BJ (cell line): ENCODE measurements at regions not wholly inside any gene's neighbourhood (a gene's known extent, or its start where the extent isn't known, plus 50 kb on each side); places are given as distances from the start of the nearest gene placed in this dataset.

Experiments used
- CTCF ChIA-PET: fragments of 350-600 bp; formaldehyde crosslinking; extraction: SDS; loops from one replicate; lab custom pipeline; 2021; ENCODE audit warnings: antibody characterized with exemption, inconsistent platforms; lab: Yijun Ruan, JAX
- POLR2A ChIA-PET: fragments of 300-600 bp; sonication (Branson Sonifier 250); formaldehyde crosslinking; extraction: SDS; loops from one replicate; lab custom pipeline; 2021; ENCODE audit warnings: antibody characterized with exemption; lab: Charles Lee
- DNase-seq: peaks from one replicate; pipeline ENCODE4 v3.0.0-alpha.2; 2011; ENCODE audit warnings: low read depth
- H3K27me3 ChIP-seq: 2 replicates; pipeline ENCODE4 v1.6.0; 2011; ENCODE audit warnings: low read length; ENCODE audit not compliant: control insufficient read depth, insufficient read depth
- H3K36me3 ChIP-seq: 2 replicates; pipeline ENCODE4 v1.5.1; 2011; ENCODE audit warnings: low read length; ENCODE audit not compliant: control insufficient read depth, insufficient read depth
- H3K4me3 ChIP-seq: 2 replicates; pipeline ENCODE4 v1.5.1; 2011; ENCODE audit warnings: low read depth, mild to moderate bottlenecking, control low read depth, low read length
- CTCF ChIP-seq: IDR thresholded peaks from 2 replicates; pipeline ENCODE4 v1.5.1; 2011; ENCODE audit warnings: low read depth, mild to moderate bottlenecking, control low read depth, inconsistent platforms, low read length, moderate library complexity; ENCODE audit not compliant: insufficient read depth

GRCh38 chr16:11431915-11432465 lies 86.7 kb downstream of the RMI2 start:
- H3K4me3 ChIP-seq, result no peak overlapping the region
- H3K36me3 ChIP-seq, result no peaks in the 10 kb centered on the region
- ChIA-PET POLR2A (interaction anchor here (0.7 kb wide), 1 partner anchor 87 kb away, joined by 3 read pairs; no protein-coding TSS in a partner anchor), CTCF (interaction anchor here (1.0 kb wide), 1 partner anchor 36 kb away, joined by 3 read pairs; no protein-coding TSS in a partner anchor)
- H3K27me3 ChIP-seq, result peaks cover 5% of the 10 kb centered on the region
- TF ChIP-seq CTCF, result no peak
- no peak for DNase-seq

DNA sequence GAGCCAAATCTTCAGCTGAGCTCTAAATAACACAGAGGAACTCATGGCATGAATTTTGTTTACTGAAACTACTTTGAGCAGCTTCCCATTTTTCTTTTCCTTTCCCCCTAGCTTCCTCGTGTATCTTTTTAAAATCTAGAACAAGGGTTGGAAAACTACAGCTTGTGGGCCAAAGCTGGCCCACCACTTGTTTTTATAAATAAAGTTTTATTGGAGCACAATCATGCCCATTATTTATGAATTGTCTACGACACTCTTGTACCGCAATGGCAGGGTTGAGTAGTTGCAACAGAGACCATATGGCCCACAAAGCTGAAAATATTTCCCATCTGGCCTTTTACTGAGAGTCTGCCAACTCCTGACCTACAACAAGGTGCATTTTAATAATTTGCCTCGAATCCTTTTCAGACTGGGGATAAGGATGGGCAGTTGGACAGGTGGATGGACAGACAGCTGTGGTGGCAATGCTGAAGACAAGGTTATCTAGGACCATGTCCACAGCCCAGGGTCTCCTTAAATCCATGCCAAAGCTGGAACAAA lies 87.7 kb downstream of the RMI2 start:
- ChIA-PET CTCF (interaction anchor here (1.0 kb wide), 1 partner anchor 37 kb away, joined by 3 read pairs; no protein-coding TSS in a partner anchor), POLR2A (no interaction called here)
- TF ChIP-seq CTCF, result no peak
- H3K27me3 ChIP-seq, result peaks cover 6% of the 10 kb centered on the region
- no peak overlapping the region for H3K4me3 ChIP-seq
- H3K36me3 ChIP-seq, result no peaks in the 10 kb centered on the region
- no peak for DNase-seq

GRCh38 chr16:11435576-11435975 lies 90.3 kb downstream of the RMI2 start:
- TF ChIP-seq CTCF, result no peak

DNA sequence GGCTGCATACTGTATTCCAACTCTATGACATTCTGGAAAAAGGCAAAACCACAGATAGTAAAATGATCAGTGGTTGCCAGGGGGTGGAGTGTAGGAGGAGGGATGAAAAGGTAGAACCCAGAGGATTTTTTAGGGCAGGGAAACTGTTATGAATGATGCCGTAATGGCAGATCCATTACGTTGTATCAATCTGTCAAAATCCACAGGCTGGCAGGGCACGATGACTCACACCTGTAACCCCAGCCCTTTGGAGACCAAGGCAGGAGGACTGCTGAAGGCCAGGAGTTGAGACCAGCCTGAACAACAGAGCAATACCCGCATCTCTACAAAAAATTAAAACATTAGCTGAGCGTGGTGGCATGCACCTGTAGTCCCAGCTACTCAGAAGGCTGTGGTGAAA lies 91.8 kb downstream of the RMI2 start:
- ChIA-PET CTCF (interaction anchor here (1.2 kb wide), 1 partner anchor 41 kb away, joined by 3 read pairs; no protein-coding TSS in a partner anchor), POLR2A (no interaction called here)
- no peak for TF ChIP-seq CTCF
- H3K27me3 ChIP-seq, result peaks cover 5% of the 10 kb centered on the region
- no peak for DNase-seq
- H3K36me3 ChIP-seq, result no peaks in the 10 kb centered on the region
- H3K4me3 ChIP-seq, result no peak overlapping the region

More at GRCh38 chr16:11435576-11435975, 90.3 kb downstream of the RMI2 start:
- no peaks in the 10 kb centered on the region for H3K36me3 ChIP-seq
- H3K4me3 ChIP-seq, result no peak overlapping the region
- DNase-seq, result no peak
- peaks cover 5% of the 10 kb centered on the region for H3K27me3 ChIP-seq
- CTCF ChIA-PET, result interaction anchor here (1.2 kb wide), 1 partner anchor 39 kb away, joined by 3 read pairs; no protein-coding TSS in a partner anchor
- POLR2A ChIA-PET, result no interaction called here

DNA sequence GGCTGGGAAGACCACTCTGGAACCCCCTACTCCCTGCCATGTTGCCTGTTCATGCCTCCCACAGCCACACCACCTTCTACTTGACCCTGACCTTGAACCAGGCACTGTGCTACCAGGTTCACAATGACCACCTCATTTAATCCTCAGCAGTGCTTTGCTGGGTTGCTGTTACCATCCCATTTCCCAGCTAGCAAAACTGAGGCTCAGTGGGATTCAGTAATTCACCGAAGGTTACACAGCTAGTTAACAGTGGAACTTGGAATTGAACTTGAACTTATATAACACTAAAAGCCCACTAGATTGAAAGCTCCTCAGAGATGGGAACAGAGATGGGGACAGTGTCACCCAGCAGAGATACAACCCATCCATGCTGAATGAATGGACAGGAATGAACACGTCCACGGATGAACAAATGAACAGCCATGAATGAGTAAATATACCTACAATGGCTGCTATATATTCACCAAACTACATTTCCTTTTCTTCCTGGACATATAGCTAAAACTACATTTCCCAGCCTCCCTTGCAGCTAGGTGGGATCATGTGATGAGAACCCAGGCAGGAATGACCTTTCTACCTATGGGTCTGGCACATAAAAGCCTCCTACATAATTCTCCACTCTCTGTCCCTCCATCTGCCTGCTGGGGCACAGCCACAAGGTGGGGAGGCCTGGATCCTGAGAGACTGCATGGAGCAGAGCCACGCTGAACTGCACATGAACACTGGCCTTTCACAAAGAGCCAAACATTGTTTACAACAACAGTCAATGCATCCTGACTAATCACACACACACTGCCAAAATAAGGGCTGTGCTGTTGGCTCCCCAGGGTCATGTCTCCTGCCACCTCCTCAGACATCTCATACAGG lies 94.8 kb downstream of the RMI2 start:
- no peaks in the 10 kb centered on the region for H3K36me3 ChIP-seq
- no peak for DNase-seq
- POLR2A ChIA-PET, result no interaction called here
- TF ChIP-seq CTCF, result no peak
- H3K27me3 ChIP-seq, result peaks cover 1% of the 10 kb centered on the region
- CTCF ChIA-PET, result no interaction called here
- H3K4me3 ChIP-seq, result no peak overlapping the region
